ENCODE measurements at regions not wholly inside any gene's neighbourhood (a gene's known extent, or its start where the extent isn't known, plus 50 kb on each side); places are given as distances from the start of the nearest gene placed in this dataset.

DNA sequence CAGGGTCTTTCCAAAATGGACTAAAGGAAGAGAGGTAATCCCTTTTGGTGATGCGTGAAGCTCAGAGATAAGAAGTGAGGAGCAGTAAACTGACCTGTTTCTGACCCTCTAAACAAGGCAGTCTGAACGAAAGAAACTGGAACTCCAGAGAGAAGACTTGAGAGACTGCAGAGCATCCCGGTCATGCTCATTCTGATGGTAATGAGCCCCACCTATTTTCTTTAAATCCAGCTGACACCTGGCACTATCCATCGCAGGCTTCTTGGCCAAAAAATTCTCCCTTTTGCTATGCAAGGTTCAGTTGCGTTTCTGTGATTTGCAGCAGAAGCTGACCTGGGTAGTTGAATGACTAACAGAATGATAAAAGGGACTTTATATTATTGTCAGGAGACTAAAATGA is 105.9 kb upstream of the KCNK2 start:
- TF ChIP-seq POLR2A (IDR thresholded peaks at IDR 0.05; ENCODE audit: low read depth, low read length) (no peak), POLR2AphosphoS5 (IDR thresholded peaks at IDR 0.05; ENCODE audit: low read depth, low read length) (no peak)
